ENCODE measurements at regions not wholly inside any gene's neighbourhood (a gene's known extent, or its start where the extent isn't known, plus 50 kb on each side); places are given as distances from the start of the nearest gene placed in this dataset.

DNA sequence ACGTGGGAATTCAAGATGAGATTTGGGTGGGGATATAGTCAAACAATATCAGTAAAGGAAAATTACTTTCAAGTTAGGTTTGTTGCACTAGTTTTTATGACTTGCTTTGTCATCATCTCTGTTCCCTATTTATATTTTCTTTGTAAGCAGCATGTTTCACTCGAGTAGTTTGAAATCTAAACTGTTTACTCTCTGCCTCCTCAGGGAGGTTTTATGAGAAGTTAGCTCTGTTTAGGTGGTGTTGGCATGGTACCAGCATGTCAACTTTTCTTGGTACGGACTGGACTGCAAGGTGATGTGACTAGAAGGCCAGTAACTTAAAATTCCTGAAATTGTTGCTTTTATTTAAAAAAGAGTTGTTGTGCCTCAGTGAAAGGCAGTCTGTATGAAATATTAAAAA, 59.2 kb upstream of the MTPN start:
- DNase-seq (ENCODE audit: low read depth), result no peak
- no peak overlapping the region for H3K4me3 ChIP-seq (ENCODE audit: low read depth, low read length)
- no peak for TF ChIP-seq MYC (IDR thresholded peaks at IDR 0.05; ENCODE audit: low read depth, low read length)
- TF ChIP-seq, protein P1, sequence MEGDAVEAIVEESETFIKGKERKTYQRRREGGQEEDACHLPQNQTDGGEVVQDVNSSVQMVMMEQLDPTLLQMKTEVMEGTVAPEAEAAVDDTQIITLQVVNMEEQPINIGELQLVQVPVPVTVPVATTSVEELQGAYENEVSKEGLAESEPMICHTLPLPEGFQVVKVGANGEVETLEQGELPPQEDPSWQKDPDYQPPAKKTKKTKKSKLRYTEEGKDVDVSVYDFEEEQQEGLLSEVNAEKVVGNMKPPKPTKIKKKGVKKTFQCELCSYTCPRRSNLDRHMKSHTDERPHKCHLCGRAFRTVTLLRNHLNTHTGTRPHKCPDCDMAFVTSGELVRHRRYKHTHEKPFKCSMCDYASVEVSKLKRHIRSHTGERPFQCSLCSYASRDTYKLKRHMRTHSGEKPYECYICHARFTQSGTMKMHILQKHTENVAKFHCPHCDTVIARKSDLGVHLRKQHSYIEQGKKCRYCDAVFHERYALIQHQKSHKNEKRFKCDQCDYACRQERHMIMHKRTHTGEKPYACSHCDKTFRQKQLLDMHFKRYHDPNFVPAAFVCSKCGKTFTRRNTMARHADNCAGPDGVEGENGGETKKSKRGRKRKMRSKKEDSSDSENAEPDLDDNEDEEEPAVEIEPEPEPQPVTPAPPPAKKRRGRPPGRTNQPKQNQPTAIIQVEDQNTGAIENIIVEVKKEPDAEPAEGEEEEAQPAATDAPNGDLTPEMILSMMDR (IDR thresholded peaks at IDR 0.05; ENCODE audit: low read depth, low read length), result no peak
- TF ChIP-seq, protein P2, sequence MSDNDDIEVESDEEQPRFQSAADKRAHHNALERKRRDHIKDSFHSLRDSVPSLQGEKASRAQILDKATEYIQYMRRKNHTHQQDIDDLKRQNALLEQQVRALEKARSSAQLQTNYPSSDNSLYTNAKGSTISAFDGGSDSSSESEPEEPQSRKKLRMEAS (IDR thresholded peaks at IDR 0.05; ENCODE audit: low read depth, low read length), result no peak
- no peak for TF ChIP-seq POLR2A (IDR thresholded peaks at IDR 0.05; ENCODE audit: extremely low read depth, insufficient read length)

DNA sequence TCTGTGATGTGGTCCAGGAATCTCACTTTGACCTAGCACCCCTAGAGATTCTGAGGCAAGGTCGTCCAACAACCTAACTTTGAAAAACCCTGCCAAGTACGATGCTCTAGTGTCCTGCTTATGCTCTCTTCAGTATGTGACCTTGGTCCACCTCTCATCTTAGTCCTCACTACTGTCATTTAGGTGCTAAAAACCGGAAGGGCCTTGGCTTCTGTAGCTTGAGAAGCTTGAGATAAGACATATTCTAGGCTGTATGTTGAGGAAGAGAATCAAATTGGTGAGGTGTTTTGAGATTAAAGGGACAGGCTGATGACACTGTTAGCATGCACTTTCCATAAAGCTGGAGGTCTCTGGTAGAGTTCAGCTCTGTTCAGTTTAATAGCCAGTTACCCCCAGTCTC, 57.0 kb upstream of the MTPN start:
- no peak for DNase-seq (ENCODE audit: low read depth)
- TF ChIP-seq, protein P2 (IDR thresholded peaks at IDR 0.05; ENCODE audit: low read depth, low read length), result no peak
- TF ChIP-seq MYC (IDR thresholded peaks at IDR 0.05; ENCODE audit: low read depth, low read length) (no peak), POLR2A (IDR thresholded peaks at IDR 0.05; ENCODE audit: extremely low read depth, insufficient read length) (no peak)
- TF ChIP-seq, protein P1 (IDR thresholded peaks at IDR 0.05; ENCODE audit: low read depth, low read length), result no peak
- no peak overlapping the region for H3K4me3 ChIP-seq (ENCODE audit: low read depth, low read length)

DNA sequence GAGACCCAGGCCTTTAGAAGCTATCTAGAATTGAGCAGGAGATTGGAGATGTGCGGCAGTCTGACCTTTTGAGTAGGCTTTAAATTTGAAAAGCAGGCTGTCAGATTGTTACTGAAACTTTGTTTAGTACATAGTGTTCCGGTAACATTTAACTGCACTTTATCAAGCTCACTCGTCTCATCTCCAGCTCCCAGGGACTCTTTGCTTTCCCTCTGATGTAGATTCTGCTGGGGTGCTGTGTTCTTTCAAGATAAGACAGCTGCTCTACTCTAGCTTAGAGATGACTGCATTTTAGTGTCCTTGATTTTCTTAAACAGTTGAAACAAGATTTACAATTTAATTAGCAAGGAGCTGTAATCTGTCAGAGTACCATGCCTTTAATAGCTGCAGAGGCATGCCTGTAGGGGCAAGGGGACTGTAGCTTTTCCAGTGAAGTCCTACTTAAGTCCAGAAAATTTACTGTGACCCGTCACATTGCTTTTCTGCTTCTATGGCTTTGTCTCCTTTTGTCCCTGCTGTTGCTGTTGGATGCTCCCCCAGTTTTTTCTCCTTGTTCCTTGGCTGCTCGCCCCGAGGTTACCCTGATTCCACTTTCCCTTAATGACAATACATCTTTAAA, 56.4 kb upstream of the MTPN start:
- no peak overlapping the region for H3K4me3 ChIP-seq (ENCODE audit: low read depth, low read length)
- TF ChIP-seq POLR2A (IDR thresholded peaks at IDR 0.05; ENCODE audit: extremely low read depth, insufficient read length) (no peak), MYC (IDR thresholded peaks at IDR 0.05; ENCODE audit: low read depth, low read length) (no peak)
- TF ChIP-seq, protein P2 (IDR thresholded peaks at IDR 0.05; ENCODE audit: low read depth, low read length), result no peak
- TF ChIP-seq, protein P1 (IDR thresholded peaks at IDR 0.05; ENCODE audit: low read depth, low read length), result no peak

DNA sequence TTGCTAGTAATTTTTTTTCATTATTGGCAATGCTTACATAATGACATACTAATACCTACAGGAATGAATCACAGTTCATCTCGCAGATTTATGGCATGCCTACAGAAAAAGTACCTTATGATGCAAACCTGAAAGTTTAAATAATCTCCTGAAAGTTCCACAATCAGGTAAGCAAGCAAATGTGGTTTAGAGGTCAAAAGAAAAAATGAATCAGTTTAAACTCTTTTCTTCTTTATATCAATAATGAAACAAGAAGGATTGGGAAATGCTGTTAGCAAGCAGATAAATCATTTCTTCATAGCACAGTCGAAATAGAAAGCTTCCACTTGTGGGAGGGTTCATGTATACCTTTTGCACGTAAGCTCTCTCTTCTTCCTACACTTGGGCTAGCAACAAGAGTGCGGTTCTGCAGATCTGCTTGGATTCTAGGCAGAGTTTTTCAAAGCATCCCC, 53.7 kb upstream of the MTPN start:
- no peak for DNase-seq (ENCODE audit: low read depth)
- H3K4me3 ChIP-seq (ENCODE audit: low read depth, low read length), result no peak overlapping the region
- TF ChIP-seq POLR2A (IDR thresholded peaks at IDR 0.05; ENCODE audit: extremely low read depth, insufficient read length) (no peak), MYC (IDR thresholded peaks at IDR 0.05; ENCODE audit: low read depth, low read length) (no peak)
- TF ChIP-seq, protein P1 (IDR thresholded peaks at IDR 0.05; ENCODE audit: low read depth, low read length), result no peak
- TF ChIP-seq, protein P2 (IDR thresholded peaks at IDR 0.05; ENCODE audit: low read depth, low read length), result no peak

More for the DNA sequence above, 56.4 kb upstream of the MTPN start:
- DNase-seq (ENCODE audit: low read depth), result no peak

DNA sequence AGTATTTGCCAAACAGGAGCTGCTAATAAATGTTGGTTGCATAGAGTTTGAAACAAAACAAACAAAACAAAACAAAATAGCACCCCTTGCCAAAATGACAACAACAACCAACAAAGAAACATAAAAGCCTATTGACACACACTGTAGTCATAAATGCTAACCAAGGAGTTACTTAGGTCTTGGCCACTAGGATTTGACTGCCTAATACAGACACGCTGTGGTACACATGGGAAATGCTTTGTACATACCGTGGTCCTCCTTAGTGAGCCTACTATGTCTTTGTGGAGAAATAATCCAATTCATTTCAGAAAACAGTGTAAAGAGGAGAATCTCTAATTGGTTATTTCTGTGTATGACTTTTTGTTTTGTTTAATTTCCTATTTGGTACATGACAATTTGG, 53.2 kb upstream of the MTPN start:
- no peak overlapping the region for H3K4me3 ChIP-seq (ENCODE audit: low read depth, low read length)
- DNase-seq (ENCODE audit: low read depth), result no peak
- TF ChIP-seq, protein P1 (IDR thresholded peaks at IDR 0.05; ENCODE audit: low read depth, low read length), result no peak
- TF ChIP-seq, protein P2 (IDR thresholded peaks at IDR 0.05; ENCODE audit: low read depth, low read length), result no peak

All from NB4 (cell line).